SK-MEL-5 (cell line): ENCODE measurements at regions not wholly inside any gene's neighbourhood (a gene's known extent, or its start where the extent isn't known, plus 50 kb on each side); places are given as distances from the start of the nearest gene placed in this dataset.

ENCODE experiments used
- DNase-seq: peaks from one replicate; pipeline ENCODE4 v3.0.0-alpha.2; 2016; ENCODE audit warnings: low read depth, low spot score
- in situ Hi-C: cut with HindIII; loops from 2 replicates; pipeline ENCODE4 v1.10.0; 2016; ENCODE audit warnings: low sequenced_read_pairs, high pct_unique_total_duplicates, low pct_unique_long_range_greater_than_20kb

DNA sequence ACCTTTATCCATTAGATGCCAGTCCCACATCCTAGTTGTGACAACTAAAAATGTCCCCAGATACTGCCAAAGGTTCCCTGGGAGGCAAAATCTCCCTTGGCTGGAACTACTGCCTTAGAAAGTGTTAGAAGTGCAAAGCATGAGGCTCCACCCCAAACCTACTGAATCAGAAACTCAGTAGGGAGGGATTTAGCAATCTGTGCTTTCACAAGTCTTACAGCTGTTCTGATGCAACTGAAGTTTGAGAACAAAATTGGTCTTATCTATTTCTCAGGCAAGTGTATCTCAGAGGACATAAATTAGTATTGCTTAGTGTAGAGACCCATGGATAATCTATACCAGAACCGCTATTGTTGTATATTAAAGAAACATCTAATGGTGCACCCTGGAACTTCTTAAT, 70.2 kb downstream of the CLDN1 start:
- DNase-seq: no peak
- in situ Hi-C loops: no loop called here

DNA sequence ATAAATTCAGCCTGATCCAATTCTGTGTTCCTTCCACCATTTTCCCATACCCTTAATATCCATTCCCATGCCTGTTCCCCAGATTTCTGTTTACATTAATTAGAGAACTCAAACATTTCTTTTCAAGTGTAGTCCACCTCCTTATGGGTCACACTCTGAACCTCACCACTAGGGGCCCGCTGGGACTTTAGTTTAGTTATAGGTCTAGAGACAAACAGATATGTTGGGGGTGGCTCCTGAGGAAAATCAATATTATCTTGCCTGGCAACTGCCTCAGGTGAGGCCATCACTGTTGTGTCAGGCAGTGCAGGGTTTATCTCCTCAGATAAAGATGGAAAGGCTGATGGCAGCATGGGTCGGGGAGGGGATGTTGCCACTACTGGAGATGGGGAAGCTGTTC, 72.8 kb downstream of the CLDN1 start:
- in situ Hi-C loops: no loop called here
- DNase-seq: no peak

DNA sequence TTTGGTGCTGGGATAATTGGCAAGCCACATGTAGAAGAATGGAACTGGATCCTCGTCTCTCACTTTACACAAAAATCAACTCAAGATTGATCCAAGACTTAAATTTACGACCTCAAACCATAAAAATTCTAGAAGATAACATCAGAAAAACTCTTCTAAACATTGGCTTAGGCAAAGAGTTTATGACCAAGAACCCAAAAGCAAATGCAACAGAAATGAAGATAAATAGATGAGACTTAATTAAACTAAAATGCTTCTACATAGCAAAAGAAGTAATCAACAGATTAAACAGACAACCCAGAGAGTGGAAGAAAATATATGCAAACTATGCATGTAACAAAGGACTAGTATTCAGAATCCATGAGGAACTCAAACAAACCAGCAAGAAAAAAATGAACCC, 80.1 kb downstream of the CLDN1 start:
- DNase-seq: no peak
- in situ Hi-C loops: no loop called here

DNA sequence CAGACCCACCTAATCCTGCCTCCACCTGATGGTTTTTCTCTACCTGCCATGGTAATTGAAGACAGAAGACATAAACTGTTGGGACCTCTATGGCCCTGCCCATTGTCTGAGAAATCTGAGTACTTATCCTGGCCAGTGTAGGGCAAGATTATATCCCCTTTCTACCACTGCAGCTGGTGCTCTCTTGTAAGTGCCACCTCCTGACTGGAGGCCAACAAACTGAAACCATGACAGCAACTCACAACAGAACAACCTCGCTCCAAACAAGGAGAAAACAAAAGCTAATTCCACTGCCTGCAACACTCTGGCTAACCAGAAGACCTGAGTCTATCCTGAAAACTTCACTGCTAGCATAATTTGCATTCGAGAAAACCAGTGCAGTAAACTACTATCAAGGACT, 82.9 kb downstream of the CLDN1 start:
- no peak for DNase-seq
- in situ Hi-C loops: no loop called here

DNA sequence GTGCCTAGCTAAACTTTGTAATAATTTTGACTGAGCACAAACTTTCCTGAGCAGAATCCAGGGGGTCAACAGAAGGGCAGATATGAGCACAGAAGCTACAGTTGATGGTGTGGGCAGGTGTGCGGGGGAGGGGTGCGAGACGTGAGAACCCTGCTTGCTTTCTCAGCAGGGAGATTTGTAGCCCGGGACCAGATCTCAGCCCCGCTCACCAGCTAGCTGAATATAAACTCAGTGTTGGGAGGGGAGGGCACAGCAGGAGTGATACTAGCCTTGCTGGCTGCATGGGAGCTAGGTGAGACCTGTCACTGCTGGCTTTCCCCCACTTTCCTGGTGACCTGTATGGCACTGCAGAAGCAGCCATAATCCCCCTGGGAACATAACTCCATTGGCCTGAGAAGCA, 83.4 kb downstream of the CLDN1 start:
- in situ Hi-C loops: no loop called here
- DNase-seq: no peak

DNA sequence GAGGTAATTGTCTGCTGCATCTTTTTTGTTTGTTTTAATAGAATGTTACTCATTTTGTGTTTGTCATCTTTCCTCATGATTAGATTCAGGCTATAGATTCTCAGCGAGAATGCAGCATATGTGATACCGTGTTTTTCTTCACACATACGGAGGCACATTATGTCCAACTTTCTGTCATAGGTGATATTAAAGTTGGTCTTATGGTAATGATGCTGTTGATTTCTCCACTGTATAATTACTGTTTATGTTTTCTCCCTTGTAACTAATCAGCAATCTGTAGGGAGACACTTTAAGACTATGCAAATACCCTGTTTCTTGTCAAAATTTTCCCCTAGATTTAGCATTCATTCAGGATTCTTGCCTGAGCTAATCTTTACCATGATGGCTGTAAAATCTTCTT, 87.6 kb downstream of the CLDN1 start:
- in situ Hi-C loops: no loop called here
- no peak for DNase-seq

DNA sequence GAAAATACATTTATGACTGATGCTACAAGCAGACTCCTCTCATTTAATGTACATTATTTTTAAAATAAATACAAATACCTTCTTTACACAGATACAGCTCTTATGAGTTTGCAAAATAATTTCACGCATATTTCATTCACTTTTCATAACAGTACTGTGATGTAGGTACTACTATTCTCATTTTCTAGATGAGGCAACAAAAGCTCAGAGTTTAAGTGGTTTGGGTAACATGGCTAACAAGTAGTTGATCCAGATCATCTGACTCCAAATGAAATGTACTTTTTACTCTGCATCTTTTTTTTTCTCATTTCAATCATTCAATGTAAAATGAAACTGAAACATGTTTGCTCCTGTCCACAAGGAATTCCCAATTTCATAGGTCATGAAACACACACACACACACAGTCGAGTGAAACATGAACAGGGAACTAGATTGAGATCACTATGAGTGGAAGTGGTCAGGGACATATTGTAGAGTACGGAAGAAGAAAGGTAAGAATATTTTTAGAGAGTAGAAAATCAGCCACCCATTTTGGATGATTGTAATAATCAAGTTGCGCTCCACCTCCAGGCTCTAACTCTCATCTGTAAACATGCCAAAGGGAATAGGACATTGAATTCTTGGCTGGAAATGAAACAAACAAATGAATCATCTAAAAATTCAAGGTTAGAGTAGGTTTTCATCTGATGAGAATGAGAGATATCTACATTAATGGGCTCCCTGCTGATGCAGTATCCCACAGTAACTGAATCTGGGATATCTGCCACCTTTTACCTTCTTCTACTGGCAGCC, 92.4 kb downstream of the CLDN1 start:
- no peak for DNase-seq
- in situ Hi-C loops: no loop called here

DNA sequence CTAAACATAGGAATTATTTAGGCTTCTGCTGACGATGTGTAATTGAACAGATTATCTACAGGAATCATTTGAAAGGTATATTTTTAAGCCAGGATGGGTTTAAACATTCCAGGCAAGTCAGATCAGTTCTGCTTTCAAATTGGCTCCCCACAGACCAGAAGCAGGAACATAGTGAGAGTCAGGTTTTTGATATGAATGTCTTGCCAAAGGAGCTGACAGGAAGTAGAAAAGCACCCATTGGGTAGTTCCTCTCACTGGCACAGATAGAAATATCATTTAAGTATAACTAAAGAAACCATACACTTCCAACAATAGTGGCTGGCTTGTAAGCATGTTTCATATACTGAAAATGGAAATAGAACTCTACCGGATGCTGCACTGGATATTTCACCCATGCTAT, 95.2 kb downstream of the CLDN1 start:
- in situ Hi-C loops: no loop called here
- no peak for DNase-seq

DNA sequence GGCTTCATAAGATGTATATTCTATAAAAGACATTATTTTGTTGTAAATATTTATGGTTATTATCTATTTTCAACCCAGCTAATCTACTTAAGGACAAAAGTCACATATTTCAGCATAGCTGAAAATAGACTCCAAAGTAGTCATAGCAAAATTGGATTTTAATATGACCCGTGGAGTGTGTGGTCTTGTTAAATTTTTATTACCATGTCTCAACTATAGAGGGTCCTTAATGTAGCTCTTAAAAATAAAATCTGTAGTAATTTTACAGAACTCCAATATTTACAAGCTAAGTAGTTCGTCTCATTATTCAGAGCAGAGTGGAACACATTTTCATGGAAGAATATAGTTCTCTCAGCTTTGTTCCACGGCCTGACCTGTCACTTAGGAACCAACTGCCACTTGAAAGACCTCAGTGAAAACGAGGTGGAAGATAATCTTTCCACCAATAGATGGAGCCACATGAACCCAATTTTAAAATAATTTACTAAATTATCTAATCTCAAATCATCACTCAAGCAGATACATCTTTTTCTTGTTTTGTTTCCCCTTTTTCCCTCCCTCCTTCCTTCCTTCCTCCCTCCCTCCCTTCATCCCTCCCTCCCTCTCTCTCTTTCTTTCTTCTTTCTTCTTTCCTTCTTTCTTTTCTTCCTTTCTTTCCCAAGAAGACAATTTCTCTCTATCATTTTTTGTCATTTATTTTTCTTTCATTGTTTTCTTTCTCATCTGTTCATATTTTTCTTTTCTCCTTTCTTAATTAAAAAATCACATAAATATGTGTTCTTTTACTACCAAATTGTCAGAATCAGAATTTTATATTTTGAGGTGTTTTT, 97.2 kb downstream of the CLDN1 start:
- peak; percentile 66 for DNase-seq
- in situ Hi-C loops: loop anchor here (25.0 kb wide), 1 partner anchor 237 kb away; no protein-coding TSS in a partner anchor

DNA sequence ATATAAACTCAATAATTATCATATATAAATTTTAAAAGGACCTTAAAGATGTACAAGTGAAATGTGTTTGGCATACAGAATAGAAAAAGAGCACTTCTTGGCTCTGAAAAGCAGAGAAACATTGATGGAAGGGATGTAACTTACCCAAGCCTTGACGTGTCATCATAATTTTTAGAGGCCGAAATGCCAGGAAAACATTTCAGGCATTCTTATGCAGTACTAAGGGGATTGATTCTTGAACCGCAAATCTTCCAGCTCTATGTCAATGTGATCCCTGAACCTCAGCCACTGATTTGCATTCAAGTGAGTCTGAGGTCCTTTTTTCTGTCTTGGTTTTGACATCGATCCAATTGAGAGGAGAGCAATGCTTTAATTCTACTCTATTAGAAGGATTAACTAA, 97.8 kb downstream of the CLDN1 start:
- DNase-seq: no peak
- in situ Hi-C loops: loop anchor here (25.0 kb wide), 1 partner anchor 238 kb away; no protein-coding TSS in a partner anchor

DNA sequence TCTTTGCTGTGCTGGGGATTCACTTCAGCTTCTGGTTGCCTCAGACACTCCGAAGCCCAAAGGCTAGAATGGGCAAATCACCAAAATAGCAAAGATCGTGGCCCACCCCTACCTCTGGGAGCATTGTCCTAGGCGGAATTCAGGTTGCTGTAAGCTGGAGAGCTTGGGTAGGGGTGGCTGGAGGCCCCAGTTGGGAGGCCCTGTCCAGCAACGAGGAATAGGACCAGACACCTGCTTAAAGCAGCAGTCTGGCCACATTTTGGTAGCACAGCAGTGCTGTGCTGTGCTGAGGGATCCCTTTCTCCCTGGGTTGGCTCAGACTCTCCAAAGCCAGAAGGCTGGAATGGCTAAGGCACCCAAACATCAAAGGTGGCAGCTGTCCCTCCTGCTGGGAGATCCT, 99.3 kb downstream of the CLDN1 start:
- in situ Hi-C loops: loop anchor here (25.0 kb wide), 1 partner anchor 239 kb away; no protein-coding TSS in a partner anchor

DNA sequence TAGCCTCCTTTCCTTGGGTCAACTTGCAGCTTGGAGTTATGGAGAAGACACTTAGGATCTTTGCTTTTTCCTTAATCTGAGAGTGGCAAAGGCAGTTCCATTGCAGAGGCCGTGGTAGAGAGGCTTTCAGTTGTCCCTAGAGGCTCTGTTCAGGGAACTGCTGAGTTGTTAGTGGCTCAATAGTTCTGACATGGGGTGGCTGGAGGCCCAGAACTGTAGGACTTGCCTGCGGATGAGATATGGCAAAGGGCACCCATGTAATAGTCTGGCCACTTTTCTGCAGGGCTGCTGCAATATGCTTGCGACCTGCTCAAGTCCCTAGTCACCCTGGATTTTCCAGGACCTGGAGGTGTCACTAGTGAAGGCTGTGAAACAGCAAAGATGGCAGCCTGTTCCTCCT, 99.9 kb downstream of the CLDN1 start:
- in situ Hi-C loops: loop anchor here (25.0 kb wide), 1 partner anchor 240 kb away; no protein-coding TSS in a partner anchor
- no peak for DNase-seq

More for the DNA sequence above, 99.3 kb downstream of the CLDN1 start:
- DNase-seq: no peak

DNA sequence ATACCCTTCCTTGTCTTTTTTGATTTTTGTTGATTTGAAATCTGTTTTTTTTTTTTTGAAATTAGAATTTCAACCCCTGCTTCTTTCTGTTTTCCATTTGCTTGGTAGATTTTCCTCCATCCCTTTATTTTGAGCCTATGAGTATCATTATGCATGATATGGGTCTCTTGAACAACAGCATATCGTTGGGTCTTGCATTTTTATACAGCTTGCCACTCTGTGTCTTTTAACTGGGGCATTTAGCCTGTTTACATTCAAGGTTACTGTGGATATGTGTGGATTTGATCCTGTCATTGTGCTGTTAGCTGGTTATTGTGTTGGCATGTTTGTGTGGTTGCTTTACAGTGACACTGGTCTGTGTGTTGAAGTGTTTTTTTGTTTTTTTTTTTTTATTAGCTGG, 99.7 kb upstream of the P3H2 start:
- no peak for DNase-seq
- in situ Hi-C loops: loop anchor here (25.0 kb wide), 1 partner anchor 242 kb away; no protein-coding TSS in a partner anchor

DNA sequence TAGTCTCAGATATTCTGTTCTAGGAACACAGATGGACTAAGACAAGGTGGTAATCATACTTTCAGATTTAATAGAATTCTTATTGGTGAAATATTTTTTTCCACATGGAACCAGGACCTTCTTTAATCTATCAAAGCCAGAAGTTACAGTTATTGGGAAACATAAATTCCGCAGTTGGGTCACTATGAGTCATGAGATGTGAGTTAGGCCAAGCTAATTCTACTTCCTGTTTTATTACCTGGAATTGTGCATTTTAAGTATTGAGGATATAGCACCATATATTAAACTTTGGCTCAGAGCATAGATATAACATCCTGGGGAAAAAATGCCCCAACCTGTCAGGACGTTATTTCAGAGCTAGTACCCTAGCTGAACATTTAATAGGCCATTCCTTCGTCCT, 96.4 kb upstream of the P3H2 start:
- no peak for DNase-seq
- in situ Hi-C loops: loop anchor here (25.0 kb wide), 1 partner anchor 245 kb away; no protein-coding TSS in a partner anchor

DNA sequence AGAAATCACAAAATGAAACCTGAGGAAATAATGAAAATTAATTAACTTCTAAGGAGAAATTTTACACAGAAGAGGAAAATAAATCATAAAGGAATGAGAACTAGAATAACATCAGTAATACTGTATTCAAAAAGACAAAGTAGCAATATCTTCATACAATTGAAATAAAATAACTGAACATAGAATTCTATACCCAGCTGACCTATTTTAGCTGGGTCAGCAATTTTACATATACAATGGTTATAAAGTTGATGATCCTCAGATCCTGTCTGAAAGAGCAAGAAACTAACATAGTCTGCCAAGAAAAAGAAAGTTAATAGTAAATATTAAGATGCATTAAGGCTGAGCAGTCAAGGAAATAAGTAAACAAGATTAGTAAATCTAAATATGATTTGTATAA, 93.0 kb upstream of the P3H2 start:
- no peak for DNase-seq
- in situ Hi-C loops: loop anchor here (25.0 kb wide), 1 partner anchor 249 kb away; no protein-coding TSS in a partner anchor

DNA sequence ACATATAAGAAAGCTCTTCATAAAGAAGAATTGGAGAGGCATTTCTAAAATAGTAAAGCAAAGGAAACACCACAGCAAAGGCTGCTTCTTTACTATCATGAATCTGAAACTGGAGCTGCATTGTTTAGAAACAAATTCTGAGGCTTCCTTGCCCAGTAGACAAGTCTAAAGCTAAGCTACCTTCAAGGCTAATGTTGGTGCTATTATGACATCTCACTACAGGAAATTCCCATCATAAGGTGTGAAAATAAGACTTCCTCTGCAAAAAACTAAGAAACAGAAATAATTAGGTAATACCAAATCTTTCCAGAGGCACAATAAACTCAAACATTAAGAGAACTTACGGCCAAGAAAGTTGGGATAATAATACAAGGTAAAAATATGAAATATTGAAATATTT, 89.9 kb upstream of the P3H2 start:
- DNase-seq: no peak
- in situ Hi-C loops: loop anchor here (25.0 kb wide), 1 partner anchor 252 kb away; no protein-coding TSS in a partner anchor

DNA sequence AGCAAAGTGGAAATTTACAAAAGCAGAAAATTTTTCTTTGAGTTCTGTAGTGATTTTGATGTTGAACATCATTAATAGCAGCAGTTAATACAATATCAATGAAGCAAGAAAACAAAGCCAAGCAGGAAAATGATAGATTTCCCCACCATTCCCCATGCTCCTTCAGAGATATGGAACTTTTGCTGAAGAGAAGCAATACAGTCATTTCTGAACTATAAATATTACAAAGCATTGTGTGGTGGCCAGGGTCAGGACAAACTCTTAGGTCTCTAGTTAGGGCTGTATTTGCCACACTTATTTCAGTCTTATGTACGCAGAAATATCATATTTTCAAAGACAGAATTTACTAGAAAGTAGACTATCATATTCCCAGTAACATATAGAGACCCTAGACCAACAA, 88.8 kb upstream of the P3H2 start:
- DNase-seq: no peak
- in situ Hi-C loops: loop anchor here (25.0 kb wide), 1 partner anchor 253 kb away; no protein-coding TSS in a partner anchor

DNA sequence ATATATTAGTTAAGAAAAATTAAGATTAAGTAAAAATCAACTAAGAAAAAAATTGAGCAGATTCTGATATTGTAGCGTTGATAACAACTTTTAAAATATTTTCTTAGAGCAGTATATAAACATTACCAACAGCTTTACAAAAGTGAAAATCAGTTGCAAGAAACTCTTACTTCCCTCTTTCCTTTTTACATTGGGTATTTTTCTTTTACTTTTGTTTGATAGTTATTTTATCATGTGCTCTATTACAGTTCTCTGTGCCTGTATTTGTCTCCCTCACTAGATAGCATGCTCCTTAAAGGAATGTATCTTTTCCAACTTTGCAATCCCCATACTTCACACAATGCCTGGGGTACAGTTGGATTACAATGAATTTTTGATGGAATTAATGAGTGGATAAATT, 87.5 kb upstream of the P3H2 start:
- no peak for DNase-seq
- in situ Hi-C loops: loop anchor here (25.0 kb wide), 1 partner anchor 254 kb away; no protein-coding TSS in a partner anchor
